ENCODE measurements at regions not wholly inside any gene's neighbourhood (a gene's known extent, or its start where the extent isn't known, plus 50 kb on each side); places are given as distances from the start of the nearest gene placed in this dataset.
"Not testable (repeated sequence)": the region's sequence is repeated elsewhere in the genome, so short reads cannot be mapped to it uniquely, and the experiment has no call there.

- no peak for DNase-seq
Measured at GRCh38 chr3:4030624-4031023, 231.4 kb downstream of the LRRN1 start.

GRCh38 chr3:4033296-4033695, 234.1 kb downstream of the LRRN1 start:
- DNase-seq, result no peak

GRCh38 chr3:4036046-4036445, 236.8 kb downstream of the LRRN1 start:
- no peak for DNase-seq

- DNase-seq, result no peak
Measured at GRCh38 chr3:4038351-4038750, 239.1 kb downstream of the LRRN1 start.

GRCh38 chr3:4042070-4042469, 242.8 kb downstream of the LRRN1 start:
- DNase-seq, result no peak

- no peak for DNase-seq
Measured at GRCh38 chr3:4042869-4043268, 243.6 kb downstream of the LRRN1 start.

- no peak for DNase-seq
Measured at GRCh38 chr3:4043867-4044575, 244.8 kb downstream of the LRRN1 start.

GRCh38 chr3:4044619-4045018, 245.4 kb downstream of the LRRN1 start:
- DNase-seq, result no peak

- no peak for DNase-seq
Measured at GRCh38 chr3:4045756-4046155, 246.5 kb downstream of the LRRN1 start.

GRCh38 chr3:4047366-4047765, 248.1 kb downstream of the LRRN1 start:
- no peak for DNase-seq

GRCh38 chr3:4052706-4053105, 250.5 kb upstream of the SETMAR start:
- no peak for DNase-seq

- no peak for DNase-seq
Measured at GRCh38 chr3:4053975-4054374, 249.2 kb upstream of the SETMAR start.

GRCh38 chr3:4060064-4060463, 243.1 kb upstream of the SETMAR start:
- DNase-seq, result no peak

- no peak for DNase-seq
Measured at GRCh38 chr3:4060603-4061002, 242.6 kb upstream of the SETMAR start.

GRCh38 chr3:4061195-4061594, 242.0 kb upstream of the SETMAR start:
- DNase-seq, result no peak

- DNase-seq, result no peak
Measured at GRCh38 chr3:4061783-4062360, 241.3 kb upstream of the SETMAR start.

- DNase-seq, result no peak
Measured at GRCh38 chr3:4062621-4063020, 240.5 kb upstream of the SETMAR start.

GRCh38 chr3:4063916-4064574, 239.1 kb upstream of the SETMAR start:
- no peak for DNase-seq

- DNase-seq, result no peak
Measured at GRCh38 chr3:4065085-4065484, 238.1 kb upstream of the SETMAR start.

- DNase-seq, result no peak
Measured at GRCh38 chr3:4065554-4065953, 237.6 kb upstream of the SETMAR start.

- DNase-seq, result no peak
Measured at GRCh38 chr3:4067893-4068292, 235.3 kb upstream of the SETMAR start.

- DNase-seq, result no peak
Measured at GRCh38 chr3:4069796-4070195, 233.4 kb upstream of the SETMAR start.

- no peak for DNase-seq
Measured at GRCh38 chr3:4071481-4072184, 231.5 kb upstream of the SETMAR start.

GRCh38 chr3:4077278-4077677, 225.9 kb upstream of the SETMAR start:
- not testable (repeated sequence) for DNase-seq

All from NCI-H524 treated with DMSO at 0.1 percent for 48 hours (cell line).